ENCODE measurements at regions not wholly inside any gene's neighbourhood (a gene's known extent, or its start where the extent isn't known, plus 50 kb on each side); places are given as distances from the start of the nearest gene placed in this dataset.

- DNase-seq: no peak
These were observed 418.8 kb upstream of the HS6ST1 start for GRCh38 chr2:128737546-128737826.

GRCh38 chr2:128738446-128739110 lies 419.9 kb upstream of the HS6ST1 start:
- no peak for DNase-seq

GRCh38 chr2:128742467-128742866 lies 423.8 kb upstream of the HS6ST1 start:
- DNase-seq: no peak

- no peak for DNase-seq
These were observed 427.3 kb upstream of the HS6ST1 start for GRCh38 chr2:128745946-128746345.

GRCh38 chr2:128746356-128746755 lies 427.7 kb upstream of the HS6ST1 start:
- no peak for DNase-seq

- no peak for DNase-seq
These were observed 429.7 kb upstream of the HS6ST1 start for GRCh38 chr2:128748336-128748735.

- DNase-seq: no peak
These were observed 430.4 kb upstream of the HS6ST1 start for GRCh38 chr2:128748835-128749605.

GRCh38 chr2:128750328-128751165 lies 431.9 kb upstream of the HS6ST1 start:
- no peak for DNase-seq

- no peak for DNase-seq
These were observed 433.1 kb upstream of the HS6ST1 start for GRCh38 chr2:128751746-128752145.

- no peak for DNase-seq
These were observed 434.1 kb upstream of the HS6ST1 start for GRCh38 chr2:128752691-128753263.

GRCh38 chr2:128753321-128753720 lies 434.7 kb upstream of the HS6ST1 start:
- DNase-seq: no peak

GRCh38 chr2:128753800-128754199 lies 435.1 kb upstream of the HS6ST1 start:
- DNase-seq: no peak

GRCh38 chr2:128754246-128754724 lies 435.6 kb upstream of the HS6ST1 start:
- peak; percentile 45 for DNase-seq

- no peak for DNase-seq
These were observed 437.2 kb upstream of the HS6ST1 start for GRCh38 chr2:128755695-128756364.

GRCh38 chr2:128756365-128756717 lies 437.7 kb upstream of the HS6ST1 start:
- no peak for DNase-seq

GRCh38 chr2:128765811-128766210 lies 447.1 kb upstream of the HS6ST1 start:
- no peak for DNase-seq

GRCh38 chr2:128768041-128768440 lies 449.4 kb upstream of the HS6ST1 start:
- no peak for DNase-seq

- no peak for DNase-seq
These were observed 450.9 kb upstream of the HS6ST1 start for GRCh38 chr2:128769457-128770142.

- DNase-seq: no peak
These were observed 451.7 kb upstream of the HS6ST1 start for GRCh38 chr2:128770143-128771085.

GRCh38 chr2:128771401-128771800 lies 452.7 kb upstream of the HS6ST1 start:
- DNase-seq: no peak

GRCh38 chr2:128772671-128773070 lies 454.0 kb upstream of the HS6ST1 start:
- no peak for DNase-seq

All from CD4-positive, alpha-beta T cell treated with Interleukin-15 for 1 hour (primary cell).